HG03139 (cell line): ENCODE measurements at regions not wholly inside any gene's neighbourhood (a gene's known extent, or its start where the extent isn't known, plus 50 kb on each side); places are given as distances from the start of the nearest gene placed in this dataset.

ENCODE experiments used
- ATAC-seq: cut with Tn5 transposase; IDR thresholded peaks from one replicate; pipeline ENCODE4 v1.9.1; 2021; ENCODE audit not compliant: unreplicated experiment

DNA sequence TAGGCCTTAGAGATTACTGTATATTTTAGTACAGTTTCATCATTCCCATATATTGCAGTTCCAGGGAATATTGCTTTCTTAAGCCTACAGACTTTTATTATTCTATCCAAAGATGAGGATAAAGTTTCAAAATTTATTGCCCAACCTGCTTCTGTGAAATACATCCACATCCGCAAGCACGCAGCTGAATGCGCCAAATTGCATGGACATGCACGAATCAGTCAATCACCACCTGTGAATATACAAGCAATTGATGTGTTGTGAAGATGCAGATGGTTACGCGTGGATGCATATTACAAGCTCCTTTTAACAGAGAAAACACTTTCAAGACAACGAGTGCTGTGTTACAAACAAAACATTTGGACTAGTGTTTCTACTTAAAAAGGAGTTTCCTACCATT lies 577.8 kb upstream of the PLXNA2 start:
- ATAC-seq = no peak

GRCh38 chr1:208825300-208825699 lies 581.1 kb upstream of the PLXNA2 start:
- no peak for ATAC-seq

- no peak for ATAC-seq
Measured at GRCh38 chr1:208829595-208829994, 585.4 kb upstream of the PLXNA2 start.

GRCh38 chr1:208834381-208835096 lies 590.4 kb upstream of the PLXNA2 start:
- ATAC-seq = no peak

- ATAC-seq = no peak
Measured at GRCh38 chr1:208835097-208835463, 590.9 kb upstream of the PLXNA2 start.

DNA sequence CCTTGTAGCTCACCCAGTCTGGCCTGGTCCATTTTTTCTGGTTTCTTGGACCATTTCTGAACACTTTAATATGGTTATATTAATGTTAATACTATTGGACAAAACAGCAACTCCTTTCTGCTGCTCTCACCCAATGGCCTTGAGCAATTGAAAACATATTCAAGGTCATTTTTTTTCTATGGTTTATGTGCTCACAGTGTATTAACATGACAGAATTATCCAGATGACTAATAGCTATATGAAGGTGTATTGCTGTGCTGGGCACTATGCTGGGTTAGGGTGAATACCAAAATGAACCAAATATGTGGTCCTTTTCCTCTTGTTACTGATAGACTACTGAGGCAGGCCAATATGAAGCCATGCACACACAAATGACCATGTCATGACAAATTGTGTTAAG lies 591.6 kb upstream of the PLXNA2 start:
- no peak for ATAC-seq

DNA sequence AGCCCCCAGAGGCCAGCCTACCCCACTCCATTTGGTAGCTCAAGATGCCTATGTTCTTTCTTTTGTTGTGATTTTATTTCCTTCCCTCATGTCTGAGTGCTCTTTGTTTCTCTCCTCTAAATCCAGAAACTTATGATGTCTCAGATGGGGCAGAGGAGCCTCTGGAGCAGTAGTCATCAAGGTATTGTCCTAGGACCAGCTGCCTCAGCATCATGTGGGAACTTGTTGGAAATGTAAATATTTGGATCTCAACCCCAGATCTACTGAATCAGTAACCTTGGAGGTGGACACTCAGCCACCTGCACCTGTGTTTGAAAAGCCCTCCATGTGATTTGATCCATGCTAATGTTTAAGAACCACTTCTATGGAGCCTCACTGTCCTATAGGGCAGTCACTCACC lies 593.1 kb upstream of the PLXNA2 start:
- no peak for ATAC-seq

DNA sequence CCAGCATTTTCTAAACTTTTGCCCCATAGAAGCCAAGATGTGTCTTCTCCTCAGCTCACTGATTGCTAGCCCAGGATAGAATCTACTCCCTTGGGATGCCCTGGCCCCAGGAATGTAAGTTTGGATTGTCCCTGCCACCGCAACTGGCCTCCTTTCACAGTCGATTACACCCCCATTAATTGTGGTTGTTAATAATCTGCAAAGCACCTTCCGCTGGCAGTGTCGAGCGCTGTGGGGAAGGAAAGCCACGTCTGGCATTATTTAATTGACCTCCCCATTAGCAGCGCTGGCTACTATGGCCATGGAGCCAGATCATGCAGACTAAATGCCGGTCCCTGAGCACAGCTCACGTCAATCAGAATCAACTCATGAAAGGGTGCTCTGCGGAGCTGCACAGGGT lies 597.3 kb upstream of the PLXNA2 start:
- ATAC-seq = no peak

GRCh38 chr1:208842451-208842850 lies 598.3 kb upstream of the PLXNA2 start:
- ATAC-seq = no peak

DNA sequence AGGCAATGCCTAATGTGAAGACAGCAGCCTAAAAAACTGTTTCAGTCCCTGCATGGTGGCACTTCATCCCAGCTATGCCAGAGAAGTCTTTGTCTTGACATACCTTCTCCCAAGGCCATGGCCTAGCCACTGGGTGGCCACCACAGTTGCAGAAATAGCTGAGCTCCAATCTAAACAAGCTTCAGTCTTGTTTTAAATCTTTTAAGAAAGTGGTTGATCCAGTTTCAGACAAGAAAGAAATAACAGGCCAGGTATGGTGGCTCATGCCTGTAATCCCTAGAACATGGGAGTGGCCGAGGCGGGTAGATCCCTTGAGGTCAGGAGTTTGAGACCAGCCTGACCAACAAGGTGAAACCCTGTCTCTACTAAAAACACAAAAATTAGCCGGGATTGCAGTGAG lies 600.0 kb upstream of the PLXNA2 start:
- ATAC-seq = no peak

GRCh38 chr1:208848854-208849253 lies 604.7 kb upstream of the PLXNA2 start:
- ATAC-seq = no peak

GRCh38 chr1:208850442-208850841 lies 606.3 kb upstream of the PLXNA2 start:
- ATAC-seq = no peak

DNA sequence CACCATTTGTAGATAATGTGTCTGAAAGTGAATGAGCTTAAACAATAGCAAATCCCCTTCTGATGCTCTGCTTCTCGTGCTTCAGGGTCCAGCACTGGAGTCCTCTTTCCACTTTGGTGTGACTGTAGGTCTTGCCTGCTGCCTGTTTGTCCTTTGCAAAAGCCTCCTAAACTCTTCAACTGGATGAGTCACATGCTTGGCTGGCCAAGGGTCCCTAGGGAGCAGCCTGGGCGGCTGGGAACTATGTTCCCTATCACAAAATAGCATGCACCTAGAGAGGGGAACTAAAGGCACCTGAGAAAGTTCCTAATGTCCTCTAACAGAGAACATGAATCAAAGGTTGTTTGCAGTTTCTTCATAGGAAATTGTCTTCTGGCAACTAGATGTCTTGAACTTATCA lies 607.2 kb upstream of the PLXNA2 start:
- ATAC-seq = no peak

DNA sequence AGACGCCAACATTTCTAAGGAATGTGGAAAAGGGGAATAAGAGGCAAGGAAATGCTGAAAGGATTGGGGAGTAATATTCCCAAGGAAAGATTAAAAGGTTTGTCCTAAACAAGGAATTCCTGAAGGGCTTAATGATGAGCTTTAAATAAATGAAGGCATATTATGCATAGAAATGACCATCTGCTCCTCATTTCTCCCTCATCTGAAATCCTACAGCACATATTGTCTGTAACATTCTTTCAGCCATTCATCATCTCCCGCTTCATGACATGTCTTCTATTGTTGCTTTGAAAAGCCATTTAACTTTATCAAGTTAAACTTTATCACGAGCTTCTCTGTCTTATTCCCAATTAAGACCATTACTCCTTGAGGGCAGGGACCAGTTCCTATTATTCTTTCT lies 608.7 kb upstream of the PLXNA2 start:
- no peak for ATAC-seq

GRCh38 chr1:208855403-208855802 lies 611.2 kb upstream of the PLXNA2 start:
- peak; percentile 78 for ATAC-seq

DNA sequence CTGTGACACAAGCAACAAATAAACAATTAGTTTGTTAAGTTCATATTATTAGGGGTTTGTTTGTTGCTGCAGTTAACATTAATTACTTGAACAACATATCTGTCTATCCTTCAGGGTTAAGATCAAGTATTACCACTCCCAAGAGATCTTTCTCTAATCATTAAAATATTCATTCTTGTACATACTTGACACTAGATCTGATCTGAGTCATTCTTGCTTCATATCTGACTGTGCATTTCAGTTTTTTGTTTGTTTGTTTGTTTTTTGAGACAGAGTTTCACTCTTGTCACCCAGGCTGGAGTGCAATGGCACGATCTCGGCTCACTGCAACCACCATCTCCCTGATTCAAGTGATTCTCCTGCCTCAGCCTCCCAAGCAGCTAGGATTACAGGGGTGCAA lies 613.3 kb upstream of the PLXNA2 start:
- ATAC-seq = no peak

DNA sequence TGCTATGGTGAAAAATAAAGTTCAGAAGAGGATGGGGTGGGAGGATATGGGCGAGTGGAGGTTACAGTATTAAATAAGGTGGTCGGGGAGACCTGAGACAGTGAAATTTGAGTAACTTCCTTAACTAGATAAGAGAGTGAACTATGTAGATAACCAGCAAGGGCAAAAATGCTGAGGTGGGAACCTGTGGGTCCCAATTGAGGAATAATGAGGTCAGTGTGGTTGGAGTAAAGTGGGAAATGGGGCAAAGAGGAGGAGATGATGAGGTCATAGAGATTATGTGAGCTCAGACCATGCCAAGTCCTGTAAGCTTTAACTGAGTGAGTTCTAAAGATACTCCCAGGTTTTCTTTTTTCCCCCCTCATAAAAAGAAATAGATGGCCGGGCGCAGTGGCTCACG lies 614.6 kb upstream of the PLXNA2 start:
- ATAC-seq = no peak

DNA sequence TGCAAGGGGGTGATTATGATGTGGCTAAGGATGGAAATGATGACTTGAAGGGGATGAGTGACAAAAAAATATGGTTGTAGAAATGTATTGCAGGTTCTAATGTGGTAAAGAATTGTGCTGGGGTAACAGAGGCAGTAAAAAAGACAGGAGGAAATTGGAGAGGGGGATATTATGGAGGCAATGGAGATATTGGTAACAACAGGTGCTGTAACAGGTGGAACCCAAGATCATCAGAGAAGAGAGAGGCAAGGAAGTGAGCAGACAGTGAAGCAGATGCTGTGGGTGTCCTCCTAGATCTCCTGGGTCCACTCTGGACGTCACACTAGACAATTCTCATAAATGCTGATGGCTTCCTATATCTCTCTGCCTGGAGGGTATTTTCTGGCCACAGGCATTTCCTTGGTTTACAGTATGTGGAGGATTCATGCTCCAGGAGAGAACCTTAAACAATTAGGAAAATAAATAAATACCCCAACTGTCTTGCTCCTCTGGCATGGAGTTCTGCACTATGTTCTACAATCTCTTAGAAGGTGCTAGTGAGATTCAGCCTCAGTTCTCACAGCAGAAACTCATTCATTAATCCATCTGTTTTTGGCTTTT lies 620.3 kb upstream of the PLXNA2 start:
- no peak for ATAC-seq

DNA sequence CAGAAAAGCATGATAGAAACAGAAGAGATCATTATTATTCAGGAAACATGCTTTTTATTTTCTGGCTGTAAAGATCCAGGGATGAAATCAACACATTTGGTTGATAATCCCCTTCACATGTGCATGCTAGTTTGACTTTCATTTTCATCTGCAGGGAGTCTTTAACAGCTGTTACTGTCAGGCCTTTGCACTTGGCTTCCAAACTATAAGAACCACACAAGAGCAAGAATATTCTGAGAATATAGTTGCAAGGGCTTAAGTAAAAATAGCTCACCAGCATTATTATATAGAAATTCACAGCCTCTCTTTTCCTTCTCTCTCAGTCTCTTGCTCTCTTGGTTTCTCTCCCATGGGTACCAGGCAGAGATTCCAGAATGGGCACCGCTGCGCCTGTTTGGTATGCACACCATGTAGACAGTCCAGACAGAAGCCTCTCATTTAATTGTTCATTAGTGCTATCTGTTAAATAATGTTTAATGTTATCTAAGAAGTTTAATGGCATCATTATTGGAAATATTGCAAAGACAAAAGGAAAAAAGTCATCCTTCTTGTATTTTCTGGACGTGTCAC lies 622.3 kb upstream of the PLXNA2 start:
- ATAC-seq = no peak

DNA sequence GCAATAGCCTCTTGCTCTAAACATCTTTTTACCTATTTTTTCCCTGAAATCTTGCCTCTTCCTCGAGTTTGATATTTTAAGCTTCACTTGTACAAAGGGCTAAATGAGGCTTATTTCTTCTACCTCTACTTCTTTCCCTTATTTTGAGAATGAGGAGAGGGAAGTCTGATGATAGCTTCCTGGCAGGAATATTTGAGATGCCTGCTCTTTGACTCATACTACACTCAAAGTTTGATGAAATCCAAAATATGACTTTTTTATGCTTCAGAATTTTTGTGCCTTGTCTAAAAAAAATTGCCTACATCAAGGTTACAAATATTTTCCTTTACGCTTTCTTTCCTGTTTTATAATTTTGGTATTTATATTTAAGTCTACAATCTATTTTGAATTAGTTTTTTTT lies 624.4 kb upstream of the PLXNA2 start:
- ATAC-seq = no peak

DNA sequence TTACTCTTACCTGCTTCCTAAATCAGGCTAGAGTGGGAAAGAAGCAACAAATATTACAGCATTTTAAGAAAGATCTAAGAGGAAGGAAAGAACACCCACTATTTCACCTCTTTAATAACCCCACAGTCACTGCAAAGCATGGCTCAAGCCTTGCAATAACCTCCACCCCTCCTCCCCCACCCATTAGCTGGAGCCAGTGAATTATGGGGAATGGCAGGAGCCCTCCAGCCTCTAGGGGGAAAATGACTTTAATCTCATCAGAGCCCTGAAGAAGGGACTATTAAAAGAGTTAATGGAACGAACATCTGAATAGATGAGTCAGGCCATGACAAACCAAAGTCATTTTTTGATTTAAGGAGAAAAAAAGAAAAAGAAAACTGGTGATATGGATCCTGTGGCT lies 630.7 kb upstream of the PLXNA2 start:
- no peak for ATAC-seq

- no peak for ATAC-seq
Measured at GRCh38 chr1:208879022-208879421, 634.8 kb upstream of the PLXNA2 start.
